DND-41 (cell line): ENCODE measurements at regions not wholly inside any gene's neighbourhood (a gene's known extent, or its start where the extent isn't known, plus 50 kb on each side); places are given as distances from the start of the nearest gene placed in this dataset.

Experiments used
- EZH2 ChIP-seq: IDR thresholded peaks from 3 replicates; pipeline ENCODE4 v1.6.1; 2012; ENCODE audit warnings: borderline replicate concordance, low read depth, mild to moderate bottlenecking, moderate library complexity, low read length, inconsistent platforms; ENCODE audit not compliant: severe bottlenecking
- TF ChIP-seq, protein P1 (sequence below): IDR thresholded peaks from 2 replicates; pipeline ENCODE4 v1.5.1; 2012; ENCODE audit warnings: borderline replicate concordance, low read length, moderate library complexity, mild to moderate bottlenecking; ENCODE audit not compliant: poor library complexity, severe bottlenecking; ENCODE audit errors: extremely low read depth

DNA sequence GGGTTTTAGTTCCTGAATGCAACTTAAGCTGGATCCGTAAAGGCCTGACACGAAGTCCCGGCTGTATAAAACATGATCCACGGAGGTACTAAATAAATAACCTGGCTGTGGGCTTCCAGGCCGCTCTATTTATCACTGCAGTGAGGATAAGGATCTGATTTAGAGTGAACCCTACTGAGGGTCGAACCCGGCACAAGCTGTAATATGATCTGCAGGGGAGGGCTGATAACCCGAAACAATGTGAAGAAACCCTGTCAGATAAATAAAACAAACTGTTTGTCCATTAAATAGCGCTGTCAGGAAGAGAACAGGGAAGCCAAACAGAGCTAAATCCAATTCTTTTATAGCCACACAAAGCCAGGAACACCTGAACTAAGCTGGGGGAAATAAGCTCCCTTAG lies 375.6 kb upstream of the SALL1 start:
- TF ChIP-seq, protein P1, sequence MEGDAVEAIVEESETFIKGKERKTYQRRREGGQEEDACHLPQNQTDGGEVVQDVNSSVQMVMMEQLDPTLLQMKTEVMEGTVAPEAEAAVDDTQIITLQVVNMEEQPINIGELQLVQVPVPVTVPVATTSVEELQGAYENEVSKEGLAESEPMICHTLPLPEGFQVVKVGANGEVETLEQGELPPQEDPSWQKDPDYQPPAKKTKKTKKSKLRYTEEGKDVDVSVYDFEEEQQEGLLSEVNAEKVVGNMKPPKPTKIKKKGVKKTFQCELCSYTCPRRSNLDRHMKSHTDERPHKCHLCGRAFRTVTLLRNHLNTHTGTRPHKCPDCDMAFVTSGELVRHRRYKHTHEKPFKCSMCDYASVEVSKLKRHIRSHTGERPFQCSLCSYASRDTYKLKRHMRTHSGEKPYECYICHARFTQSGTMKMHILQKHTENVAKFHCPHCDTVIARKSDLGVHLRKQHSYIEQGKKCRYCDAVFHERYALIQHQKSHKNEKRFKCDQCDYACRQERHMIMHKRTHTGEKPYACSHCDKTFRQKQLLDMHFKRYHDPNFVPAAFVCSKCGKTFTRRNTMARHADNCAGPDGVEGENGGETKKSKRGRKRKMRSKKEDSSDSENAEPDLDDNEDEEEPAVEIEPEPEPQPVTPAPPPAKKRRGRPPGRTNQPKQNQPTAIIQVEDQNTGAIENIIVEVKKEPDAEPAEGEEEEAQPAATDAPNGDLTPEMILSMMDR, result no peak
- TF ChIP-seq EZH2, result no peak
